ENCODE measurements at regions not wholly inside any gene's neighbourhood (a gene's known extent, or its start where the extent isn't known, plus 50 kb on each side); places are given as distances from the start of the nearest gene placed in this dataset.
"Not testable (repeated sequence)": the region's sequence is repeated elsewhere in the genome, so short reads cannot be mapped to it uniquely, and the experiment has no call there.

DNA sequence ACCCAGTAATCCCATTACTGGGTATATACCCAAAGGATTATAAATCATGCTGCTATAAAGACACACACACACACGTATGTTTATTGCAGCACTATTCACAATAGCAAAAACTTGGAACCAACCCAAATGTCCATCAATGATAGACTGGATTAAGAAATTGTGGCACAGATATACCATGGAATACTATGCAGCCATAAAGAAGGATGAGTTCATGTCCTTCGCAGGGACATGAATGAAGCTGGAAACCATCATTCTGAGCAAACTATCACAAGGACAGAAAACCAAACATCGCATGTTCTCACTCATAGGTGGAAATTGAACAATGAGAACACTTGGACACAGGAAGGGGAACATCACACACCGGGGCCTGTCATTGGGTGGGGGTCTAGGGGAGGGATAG lies 54.6 kb upstream of the CSRP2 start:
- TF ChIP-seq CTCF, POLR2A (IDR thresholded peaks at IDR 0.05): not testable (repeated sequence)
